Colonic mucosa (tissue), 4 donors: ENCODE measurements at regions not wholly inside any gene's neighbourhood (a gene's known extent, or its start where the extent isn't known, plus 50 kb on each side); places are given as distances from the start of the nearest gene placed in this dataset.

Experiments
- DNase-seq: peaks from one replicate; pipeline ENCODE4 v3.0.0-alpha.2; 2020
- H3K27ac ChIP-seq: fragments of 200-600 bp; one replicate; pipeline ENCODE4 v1.8.0; 2021
- H3K27me3 ChIP-seq: fragments of 200-600 bp; one replicate; pipeline ENCODE4 v1.8.0; 2021
- H3K36me3 ChIP-seq: fragments of 200-600 bp; one replicate; pipeline ENCODE4 v1.8.0; 2021
- H3K4me1 ChIP-seq: fragments of 200-600 bp; one replicate; pipeline ENCODE4 v1.8.0; 2021; ENCODE audit warnings: mild to moderate bottlenecking
- H3K4me3 ChIP-seq: fragments of 200-600 bp; one replicate; pipeline ENCODE4 v1.8.0; 2021
- H3K9ac ChIP-seq, 2 donors: one replicate each; pipeline ENCODE4 v1.7.0; 2013; ENCODE audit warnings: control low read depth in 2 of 2, low read depth in 2 of 2, low read length in 2 of 2
- H3K9me3 ChIP-seq: fragments of 200-600 bp; one replicate; pipeline ENCODE4 v1.8.0; 2021
- intact Hi-C: fragments of 100-400 bp; cut with DNase I; formaldehyde crosslinking; loops from one replicate; pipeline ENCODE4 v1.14.1; 2022
- TF ChIP-seq, protein P1 (sequence below): fragments of 200-600 bp; IDR thresholded peaks from one replicate; pipeline ENCODE4 v1.8.0; 2022; ENCODE audit warnings: antibody characterized with exemption, mild to moderate bottlenecking
- donor health status: healthy.
- donor health status: DM: no; HTN: no; CAD: no.
- donor health status: DM: no; HTN: no; CAD: no.

DNA sequence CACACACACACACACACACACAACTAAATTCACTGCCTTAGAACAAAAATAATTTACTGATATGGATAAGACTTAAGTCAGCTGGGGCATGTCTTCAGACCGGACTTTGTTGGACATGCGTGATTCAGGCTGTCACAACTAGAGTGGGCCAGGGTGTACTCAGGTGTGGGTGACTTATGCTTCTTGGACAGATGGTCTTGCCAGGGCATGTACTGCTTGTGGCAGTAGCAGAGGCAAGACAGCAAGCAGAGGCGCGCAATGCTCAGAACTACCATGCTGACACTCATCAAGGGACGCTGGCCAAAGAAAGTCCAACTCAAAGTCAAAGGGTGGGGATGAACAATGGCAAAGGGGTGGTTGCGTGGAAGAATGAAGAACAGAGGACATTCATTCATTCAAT lies 437.5 kb downstream of the CBLN4 start:
- H3K4me3 ChIP-seq: no peak overlapping the region

DNA sequence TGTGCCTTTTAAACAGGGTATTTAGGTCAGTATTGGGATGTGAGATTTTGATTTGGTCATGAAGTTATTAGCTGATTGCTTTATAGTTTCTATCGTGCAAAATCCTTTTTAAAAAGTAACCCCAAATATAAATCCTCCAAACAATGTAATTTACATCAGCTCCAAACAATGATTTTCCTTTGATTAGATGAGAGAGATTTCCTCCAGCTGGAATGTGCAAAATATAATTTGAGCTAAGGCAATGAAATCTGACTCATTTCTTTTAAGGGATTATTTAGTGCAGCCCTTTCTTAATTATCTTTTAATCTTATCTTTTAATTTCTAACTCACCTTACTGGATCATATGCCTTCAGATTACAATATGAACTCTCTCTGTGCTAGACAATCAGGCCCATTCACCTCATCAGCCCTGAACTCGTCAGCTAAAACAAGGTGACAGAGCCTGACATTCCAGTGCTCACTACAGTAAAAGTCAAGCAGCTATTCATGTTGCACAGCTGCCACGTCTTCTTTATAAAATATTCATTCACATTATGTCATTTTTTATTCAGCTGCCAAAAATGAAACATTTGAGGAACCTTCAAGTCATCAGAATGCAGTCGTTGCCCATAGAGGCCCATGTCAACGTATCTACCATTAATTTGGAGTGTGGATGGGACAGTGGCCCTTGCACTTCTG lies 440.1 kb downstream of the CBLN4 start:
- intact Hi-C loops: no loop called here
- Histone ChIP-seq H3K9ac (no peak overlapping the region), H3K9me3 (no peaks in the 10 kb centered on the region), H3K4me1 (no peaks in the 10 kb centered on the region), H3K27ac (no peak overlapping the region), H3K4me3 (no peak overlapping the region), H3K27me3 (no peaks in the 10 kb centered on the region), H3K36me3 (no peaks in the 10 kb centered on the region)
- no peak for DNase-seq
- TF ChIP-seq, protein P1, sequence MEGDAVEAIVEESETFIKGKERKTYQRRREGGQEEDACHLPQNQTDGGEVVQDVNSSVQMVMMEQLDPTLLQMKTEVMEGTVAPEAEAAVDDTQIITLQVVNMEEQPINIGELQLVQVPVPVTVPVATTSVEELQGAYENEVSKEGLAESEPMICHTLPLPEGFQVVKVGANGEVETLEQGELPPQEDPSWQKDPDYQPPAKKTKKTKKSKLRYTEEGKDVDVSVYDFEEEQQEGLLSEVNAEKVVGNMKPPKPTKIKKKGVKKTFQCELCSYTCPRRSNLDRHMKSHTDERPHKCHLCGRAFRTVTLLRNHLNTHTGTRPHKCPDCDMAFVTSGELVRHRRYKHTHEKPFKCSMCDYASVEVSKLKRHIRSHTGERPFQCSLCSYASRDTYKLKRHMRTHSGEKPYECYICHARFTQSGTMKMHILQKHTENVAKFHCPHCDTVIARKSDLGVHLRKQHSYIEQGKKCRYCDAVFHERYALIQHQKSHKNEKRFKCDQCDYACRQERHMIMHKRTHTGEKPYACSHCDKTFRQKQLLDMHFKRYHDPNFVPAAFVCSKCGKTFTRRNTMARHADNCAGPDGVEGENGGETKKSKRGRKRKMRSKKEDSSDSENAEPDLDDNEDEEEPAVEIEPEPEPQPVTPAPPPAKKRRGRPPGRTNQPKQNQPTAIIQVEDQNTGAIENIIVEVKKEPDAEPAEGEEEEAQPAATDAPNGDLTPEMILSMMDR: no peak

More for the DNA sequence above, 437.5 kb downstream of the CBLN4 start:
- H3K4me1 ChIP-seq: no peaks in the 10 kb centered on the region
- H3K27ac ChIP-seq: no peak overlapping the region
- no peak overlapping the region for H3K9ac ChIP-seq
- intact Hi-C loops: no loop called here
- no peaks in the 10 kb centered on the region for H3K27me3 ChIP-seq
- H3K36me3 ChIP-seq: no peaks in the 10 kb centered on the region
- H3K9me3 ChIP-seq: no peaks in the 10 kb centered on the region
- TF ChIP-seq, protein P1: no peak
- no peak for DNase-seq

DNA sequence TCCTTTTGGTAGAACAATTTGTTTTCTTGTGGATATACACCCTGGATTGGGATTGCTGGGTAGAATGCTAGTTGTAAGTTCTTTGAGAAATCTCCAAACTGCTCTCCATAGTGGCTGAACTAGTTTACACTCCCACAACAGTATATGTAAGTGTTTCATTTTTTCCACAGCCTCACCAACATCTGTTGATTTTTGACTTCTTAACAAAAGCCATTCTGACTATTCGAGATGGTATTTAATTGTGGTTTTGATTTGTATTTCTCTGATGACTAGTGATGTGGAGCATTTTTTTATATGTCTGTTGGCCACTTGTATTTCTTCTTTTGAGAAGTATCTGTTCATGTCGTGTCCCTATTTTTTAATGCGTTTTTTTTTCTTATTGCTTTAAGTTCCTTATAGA lies 444.1 kb downstream of the CBLN4 start:
- H3K27me3 ChIP-seq: no peaks in the 10 kb centered on the region
- H3K36me3 ChIP-seq: no peaks in the 10 kb centered on the region
- H3K27ac ChIP-seq: no peak overlapping the region
- intact Hi-C loops: no loop called here
- H3K4me1 ChIP-seq: no peaks in the 10 kb centered on the region
- no peaks in the 10 kb centered on the region for H3K9me3 ChIP-seq
- H3K9ac ChIP-seq: no peak overlapping the region
- DNase-seq: no peak
- no peak overlapping the region for H3K4me3 ChIP-seq
- TF ChIP-seq, protein P1: no peak

DNA sequence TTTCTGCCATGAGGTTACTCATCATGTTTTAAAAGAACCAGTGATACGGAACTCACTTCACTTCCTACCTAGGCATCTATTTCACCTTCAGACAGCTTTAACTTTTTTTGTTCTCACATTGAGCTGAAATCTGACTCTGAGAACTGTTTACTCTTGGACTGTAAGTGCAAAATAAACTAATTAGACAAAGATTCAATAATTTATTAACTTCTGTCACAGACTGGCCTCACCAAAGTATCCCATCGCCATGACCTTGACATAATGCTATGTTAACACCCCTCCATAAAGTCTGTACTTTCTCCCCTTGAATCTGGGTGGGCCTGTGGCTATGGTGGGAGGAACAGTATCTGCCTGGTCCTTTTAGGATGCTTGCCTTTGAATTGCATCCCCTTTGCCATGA lies 448.1 kb downstream of the CBLN4 start:
- no peaks in the 10 kb centered on the region for H3K36me3 ChIP-seq
- TF ChIP-seq, protein P1: no peak
- H3K9ac ChIP-seq: no peak overlapping the region
- intact Hi-C loops: no loop called here
- no peaks in the 10 kb centered on the region for H3K4me1 ChIP-seq
- no peak overlapping the region for H3K27ac ChIP-seq
- no peak for DNase-seq
- no peaks in the 10 kb centered on the region for H3K27me3 ChIP-seq
- no peaks in the 10 kb centered on the region for H3K9me3 ChIP-seq
- H3K4me3 ChIP-seq: no peak overlapping the region

DNA sequence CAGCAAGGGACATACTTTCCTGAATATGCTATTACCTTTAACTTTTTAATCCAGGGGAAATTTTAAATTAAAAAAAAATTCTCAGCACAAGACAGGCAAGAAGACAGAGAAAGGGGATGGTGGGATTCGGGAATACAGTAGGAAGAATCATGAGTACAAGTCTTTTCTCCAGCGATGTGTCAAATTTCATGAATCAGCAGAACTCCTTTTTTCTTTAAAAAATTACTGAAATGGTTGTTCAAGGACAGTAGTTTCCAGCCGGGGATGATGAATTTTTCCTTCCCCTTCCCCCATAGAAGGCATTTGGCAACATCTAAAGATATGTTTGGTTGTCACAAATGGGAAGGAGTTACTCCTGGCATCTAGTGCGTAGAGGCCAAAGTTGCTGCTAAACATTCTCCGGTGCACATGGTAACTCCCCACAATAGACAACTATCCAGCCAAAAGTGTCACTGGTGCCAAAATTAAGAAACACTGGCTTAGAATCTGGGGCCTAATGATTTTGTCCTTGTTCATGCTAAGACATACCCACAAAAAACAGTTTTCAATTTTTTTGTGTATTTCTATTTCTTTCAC lies 450.2 kb downstream of the CBLN4 start:
- Histone ChIP-seq H3K4me1 (no peaks in the 10 kb centered on the region), H3K36me3 (no peaks in the 10 kb centered on the region), H3K4me3 (no peak overlapping the region), H3K9ac (no peak overlapping the region), H3K27me3 (no peaks in the 10 kb centered on the region), H3K27ac (no peak overlapping the region), H3K9me3 (no peaks in the 10 kb centered on the region)
- TF ChIP-seq, protein P1: no peak
- intact Hi-C loops: no loop called here
- DNase-seq: no peak
